Activated CD4-positive, CD25-positive, alpha-beta regulatory T cell treated with anti-CD3 and anti-CD28 coated beads, Interleukin-2, amount 50 U/mL, for 24 hours (primary cell): ENCODE measurements at regions not wholly inside any gene's neighbourhood (a gene's known extent, or its start where the extent isn't known, plus 50 kb on each side); places are given as distances from the start of the nearest gene placed in this dataset.

Source experiments
- ATAC-seq, 2 donors: fragments of 150-1000 bp; cut with Tn5 transposase; one replicate each; pipeline ENCODE4 v1.10.0; 2021; ENCODE audit warnings: mild to moderate bottlenecking in 1 of 2, moderate library complexity in 1 of 2

- no peak for ATAC-seq
Measured at GRCh38 chr9:23194281-23194680, 631.8 kb downstream of the ELAVL2 start.

GRCh38 chr9:23215688-23216087, 610.4 kb downstream of the ELAVL2 start:
- ATAC-seq, result no peak

GRCh38 chr9:23219471-23219870, 606.6 kb downstream of the ELAVL2 start:
- ATAC-seq, result no peak

- ATAC-seq, result no peak
Measured at GRCh38 chr9:23220171-23220570, 605.9 kb downstream of the ELAVL2 start.

- ATAC-seq, result no peak
Measured at GRCh38 chr9:23220957-23221356, 605.1 kb downstream of the ELAVL2 start.

- ATAC-seq, result no peak
Measured at GRCh38 chr9:23229890-23230317, 596.1 kb downstream of the ELAVL2 start.

GRCh38 chr9:23232831-23233230, 593.2 kb downstream of the ELAVL2 start:
- no peak for ATAC-seq

- ATAC-seq, result no peak
Measured at GRCh38 chr9:23243523-23243922, 582.5 kb downstream of the ELAVL2 start.

- ATAC-seq, result no peak
Measured at GRCh38 chr9:23245067-23245466, 581.0 kb downstream of the ELAVL2 start.

- ATAC-seq, result no peak
Measured at GRCh38 chr9:23254404-23255184, 571.4 kb downstream of the ELAVL2 start.

GRCh38 chr9:23255346-23255745, 570.7 kb downstream of the ELAVL2 start:
- ATAC-seq, result no peak

GRCh38 chr9:23258569-23258968, 567.5 kb downstream of the ELAVL2 start:
- no peak for ATAC-seq

GRCh38 chr9:23278561-23278960, 547.5 kb downstream of the ELAVL2 start:
- no peak for ATAC-seq

- no peak for ATAC-seq
Measured at GRCh38 chr9:23287390-23287789, 538.6 kb downstream of the ELAVL2 start.

- ATAC-seq, result no peak
Measured at GRCh38 chr9:23288545-23288944, 537.5 kb downstream of the ELAVL2 start.

GRCh38 chr9:23290973-23291372, 535.1 kb downstream of the ELAVL2 start:
- no peak for ATAC-seq

GRCh38 chr9:23302281-23302680, 523.8 kb downstream of the ELAVL2 start:
- no peak for ATAC-seq

GRCh38 chr9:23306731-23307130, 519.3 kb downstream of the ELAVL2 start:
- ATAC-seq, result no peak

- no peak for ATAC-seq
Measured at GRCh38 chr9:23307731-23308513, 518.1 kb downstream of the ELAVL2 start.

- ATAC-seq, result no peak
Measured at GRCh38 chr9:23309800-23310199, 516.2 kb downstream of the ELAVL2 start.

GRCh38 chr9:23314247-23314646, 511.8 kb downstream of the ELAVL2 start:
- ATAC-seq, result no peak

- no peak for ATAC-seq
Measured at GRCh38 chr9:23319092-23319491, 506.9 kb downstream of the ELAVL2 start.

GRCh38 chr9:23321049-23321448, 505.0 kb downstream of the ELAVL2 start:
- ATAC-seq, result no peak

GRCh38 chr9:23322392-23322791, 503.6 kb downstream of the ELAVL2 start:
- ATAC-seq, result no peak
